ENCODE measurements at regions not wholly inside any gene's neighbourhood (a gene's known extent, or its start where the extent isn't known, plus 50 kb on each side); places are given as distances from the start of the nearest gene placed in this dataset.

- H3K27ac ChIP-seq (ENCODE audit: low read depth in 2 of 2, low read length in 1 of 2), result peak overlapping the region; percentile 81 to 91
- H3K36me3 ChIP-seq (ENCODE audit: control insufficient read depth in 2 of 2, insufficient read depth in 2 of 2, low read length in 1 of 2), result no peaks in the 10 kb centered on the region
- H3K27me3 ChIP-seq (ENCODE audit: control insufficient read depth in 1 of 2, insufficient read depth in 2 of 2, low read length in 2 of 2), result no peaks in the 10 kb centered on the region
- H3K4me3 ChIP-seq (ENCODE audit: low read depth in 1 of 2, low read length in 2 of 2), result no peak overlapping the region
- 50 to 56% methylated on average over 9 of the region's 9 CpGs for WGBS, 2 donors
- H3K4me1 ChIP-seq (ENCODE audit: control insufficient read depth in 2 of 2, insufficient read depth in 2 of 2, low read length in 1 of 2), result peaks cover 2 to 5% of the 10 kb centered on the region in 2 donors
- H3K9me3 ChIP-seq (ENCODE audit: control insufficient read depth in 2 of 2, insufficient read depth in 1 of 2, low read depth in 1 of 2, low read length in 1 of 2), result no peaks in the 10 kb centered on the region
These were observed 88.7 kb upstream of the NAA20 start for GRCh38 chr20:19928328-19929011.

GRCh38 chr20:19929012-19929360 is 88.2 kb upstream of the NAA20 start:
- peaks cover 2 to 5% of the 10 kb centered on the region in 2 donors for H3K4me1 ChIP-seq (ENCODE audit: control insufficient read depth in 2 of 2, insufficient read depth in 2 of 2, low read length in 1 of 2)
- H3K27ac ChIP-seq (ENCODE audit: low read depth in 2 of 2, low read length in 1 of 2), result peak overlapping the region; percentile 81 to 91
- WGBS, 2 donors, result 45 to 57% methylated on average over 1 of the region's 1 CpG
- H3K36me3 ChIP-seq (ENCODE audit: control insufficient read depth in 2 of 2, insufficient read depth in 2 of 2, low read length in 1 of 2), result no peaks in the 10 kb centered on the region
- H3K4me3 ChIP-seq (ENCODE audit: low read depth in 1 of 2, low read length in 2 of 2), result no peak overlapping the region
- no peaks in the 10 kb centered on the region for H3K9me3 ChIP-seq (ENCODE audit: control insufficient read depth in 2 of 2, insufficient read depth in 1 of 2, low read depth in 1 of 2, low read length in 1 of 2)
- no peaks in the 10 kb centered on the region for H3K27me3 ChIP-seq (ENCODE audit: control insufficient read depth in 1 of 2, insufficient read depth in 2 of 2, low read length in 2 of 2)

GRCh38 chr20:19929481-19930145 is 87.5 kb upstream of the NAA20 start:
- Histone ChIP-seq H3K36me3 (ENCODE audit: control insufficient read depth in 2 of 2, insufficient read depth in 2 of 2, low read length in 1 of 2) (no peaks in the 10 kb centered on the region), H3K27me3 (ENCODE audit: control insufficient read depth in 1 of 2, insufficient read depth in 2 of 2, low read length in 2 of 2) (no peaks in the 10 kb centered on the region), H3K9me3 (ENCODE audit: control insufficient read depth in 2 of 2, insufficient read depth in 1 of 2, low read depth in 1 of 2, low read length in 1 of 2) (no peaks in the 10 kb centered on the region), H3K4me1 (ENCODE audit: control insufficient read depth in 2 of 2, insufficient read depth in 2 of 2, low read length in 1 of 2) (peaks cover 2 to 8% of the 10 kb centered on the region in 2 donors), H3K27ac (ENCODE audit: low read depth in 2 of 2, low read length in 1 of 2) (peak overlapping the region; percentile 81 to 91), H3K4me3 (ENCODE audit: low read depth in 1 of 2, low read length in 2 of 2) (no peak overlapping the region)
- 61 to 65% methylated on average over 7 of the region's 7 CpGs for WGBS, 2 donors

- Histone ChIP-seq H3K9me3 (ENCODE audit: control insufficient read depth in 2 of 2, insufficient read depth in 1 of 2, low read depth in 1 of 2, low read length in 1 of 2) (no peaks in the 10 kb centered on the region), H3K36me3 (ENCODE audit: control insufficient read depth in 2 of 2, insufficient read depth in 2 of 2, low read length in 1 of 2) (no peaks in the 10 kb centered on the region), H3K4me1 (ENCODE audit: control insufficient read depth in 2 of 2, insufficient read depth in 2 of 2, low read length in 1 of 2) (peaks cover 2 to 9% of the 10 kb centered on the region in 2 donors), H3K27ac (ENCODE audit: low read depth in 2 of 2, low read length in 1 of 2) (peak overlapping the region in 1 of 2 donors; percentile 47), H3K27me3 (ENCODE audit: control insufficient read depth in 1 of 2, insufficient read depth in 2 of 2, low read length in 2 of 2) (no peaks in the 10 kb centered on the region), H3K4me3 (ENCODE audit: low read depth in 1 of 2, low read length in 2 of 2) (no peak overlapping the region)
- WGBS, 2 donors, result 57 to 67% methylated on average over 4 to 5 of the region's 5 CpGs
These were observed 86.7 kb upstream of the NAA20 start for GRCh38 chr20:19930426-19930825.

GRCh38 chr20:19932170-19932667 is 84.9 kb upstream of the NAA20 start:
- Histone ChIP-seq H3K4me3 (ENCODE audit: low read depth in 1 of 2, low read length in 2 of 2) (no peak overlapping the region), H3K9me3 (ENCODE audit: control insufficient read depth in 2 of 2, insufficient read depth in 1 of 2, low read depth in 1 of 2, low read length in 1 of 2) (no peaks in the 10 kb centered on the region), H3K4me1 (ENCODE audit: control insufficient read depth in 2 of 2, insufficient read depth in 2 of 2, low read length in 1 of 2) (peaks cover 0 to 9% of the 10 kb centered on the region in 2 donors), H3K36me3 (ENCODE audit: control insufficient read depth in 2 of 2, insufficient read depth in 2 of 2, low read length in 1 of 2) (no peaks in the 10 kb centered on the region), H3K27me3 (ENCODE audit: control insufficient read depth in 1 of 2, insufficient read depth in 2 of 2, low read length in 2 of 2) (no peaks in the 10 kb centered on the region), H3K27ac (ENCODE audit: low read depth in 2 of 2, low read length in 1 of 2) (peak overlapping the region; percentile 69 to 77)
- 32 to 37% methylated on average over 9 of the region's 9 CpGs for WGBS, 2 donors

GRCh38 chr20:19934792-19935491 is 82.2 kb upstream of the NAA20 start:
- WGBS, 2 donors, result 30 to 42% methylated on average over 13 of the region's 13 CpGs
- Histone ChIP-seq H3K9me3 (ENCODE audit: control insufficient read depth in 2 of 2, insufficient read depth in 1 of 2, low read depth in 1 of 2, low read length in 1 of 2) (no peaks in the 10 kb centered on the region), H3K4me3 (ENCODE audit: low read depth in 1 of 2, low read length in 2 of 2) (peak overlapping the region; percentile 35 to 36), H3K36me3 (ENCODE audit: control insufficient read depth in 2 of 2, insufficient read depth in 2 of 2, low read length in 1 of 2) (no peaks in the 10 kb centered on the region), H3K27ac (ENCODE audit: low read depth in 2 of 2, low read length in 1 of 2) (peak overlapping the region; percentile 91 to 97), H3K27me3 (ENCODE audit: control insufficient read depth in 1 of 2, insufficient read depth in 2 of 2, low read length in 2 of 2) (no peaks in the 10 kb centered on the region), H3K4me1 (ENCODE audit: control insufficient read depth in 2 of 2, insufficient read depth in 2 of 2, low read length in 1 of 2) (peaks cover 0 to 11% of the 10 kb centered on the region in 2 donors)

GRCh38 chr20:19935842-19936241 is 81.3 kb upstream of the NAA20 start:
- 30 to 40% methylated on average over 7 of the region's 7 CpGs for WGBS, 2 donors
- peak overlapping the region in 1 of 2 donors; percentile 35 for H3K4me3 ChIP-seq (ENCODE audit: low read depth in 1 of 2, low read length in 2 of 2)
- H3K36me3 ChIP-seq (ENCODE audit: control insufficient read depth in 2 of 2, insufficient read depth in 2 of 2, low read length in 1 of 2), result peaks cover 0 to 2% of the 10 kb centered on the region in 2 donors
- peaks cover 0 to 8% of the 10 kb centered on the region in 2 donors for H3K4me1 ChIP-seq (ENCODE audit: control insufficient read depth in 2 of 2, insufficient read depth in 2 of 2, low read length in 1 of 2)
- H3K27ac ChIP-seq (ENCODE audit: low read depth in 2 of 2, low read length in 1 of 2), result peak overlapping the region; percentile 91 to 97
- H3K27me3 ChIP-seq (ENCODE audit: control insufficient read depth in 1 of 2, insufficient read depth in 2 of 2, low read length in 2 of 2), result no peaks in the 10 kb centered on the region
- H3K9me3 ChIP-seq (ENCODE audit: control insufficient read depth in 2 of 2, insufficient read depth in 1 of 2, low read depth in 1 of 2, low read length in 1 of 2), result no peaks in the 10 kb centered on the region

- Histone ChIP-seq H3K4me3 (ENCODE audit: low read depth in 1 of 2, low read length in 2 of 2) (peak overlapping the region in 1 of 2 donors; percentile 35), H3K36me3 (ENCODE audit: control insufficient read depth in 2 of 2, insufficient read depth in 2 of 2, low read length in 1 of 2) (peaks cover 0 to 3% of the 10 kb centered on the region in 2 donors), H3K4me1 (ENCODE audit: control insufficient read depth in 2 of 2, insufficient read depth in 2 of 2, low read length in 1 of 2) (peaks cover 0 to 8% of the 10 kb centered on the region in 2 donors), H3K27me3 (ENCODE audit: control insufficient read depth in 1 of 2, insufficient read depth in 2 of 2, low read length in 2 of 2) (no peaks in the 10 kb centered on the region), H3K9me3 (ENCODE audit: control insufficient read depth in 2 of 2, insufficient read depth in 1 of 2, low read depth in 1 of 2, low read length in 1 of 2) (no peaks in the 10 kb centered on the region), H3K27ac (ENCODE audit: low read depth in 2 of 2, low read length in 1 of 2) (peak overlapping the region; percentile 91 to 97)
- 48 to 64% methylated on average over 8 of the region's 8 CpGs for WGBS, 2 donors
These were observed 80.5 kb upstream of the NAA20 start for GRCh38 chr20:19936466-19937200.

- WGBS, 2 donors, result 28 to 49% methylated on average over 11 of the region's 11 CpGs
- H3K27ac ChIP-seq (ENCODE audit: low read depth in 2 of 2, low read length in 1 of 2), result peak overlapping the region; percentile 84 to 91
- no peaks in the 10 kb centered on the region for H3K27me3 ChIP-seq (ENCODE audit: control insufficient read depth in 1 of 2, insufficient read depth in 2 of 2, low read length in 2 of 2)
- peaks cover 0 to 8% of the 10 kb centered on the region in 2 donors for H3K4me1 ChIP-seq (ENCODE audit: control insufficient read depth in 2 of 2, insufficient read depth in 2 of 2, low read length in 1 of 2)
- H3K9me3 ChIP-seq (ENCODE audit: control insufficient read depth in 2 of 2, insufficient read depth in 1 of 2, low read depth in 1 of 2, low read length in 1 of 2), result no peaks in the 10 kb centered on the region
- no peak overlapping the region for H3K4me3 ChIP-seq (ENCODE audit: low read depth in 1 of 2, low read length in 2 of 2)
- peaks cover 0 to 3% of the 10 kb centered on the region in 2 donors for H3K36me3 ChIP-seq (ENCODE audit: control insufficient read depth in 2 of 2, insufficient read depth in 2 of 2, low read length in 1 of 2)
These were observed 79.9 kb upstream of the NAA20 start for GRCh38 chr20:19937218-19937617.
